ENCODE measurements at regions not wholly inside any gene's neighbourhood (a gene's known extent, or its start where the extent isn't known, plus 50 kb on each side); places are given as distances from the start of the nearest gene placed in this dataset.

DNA sequence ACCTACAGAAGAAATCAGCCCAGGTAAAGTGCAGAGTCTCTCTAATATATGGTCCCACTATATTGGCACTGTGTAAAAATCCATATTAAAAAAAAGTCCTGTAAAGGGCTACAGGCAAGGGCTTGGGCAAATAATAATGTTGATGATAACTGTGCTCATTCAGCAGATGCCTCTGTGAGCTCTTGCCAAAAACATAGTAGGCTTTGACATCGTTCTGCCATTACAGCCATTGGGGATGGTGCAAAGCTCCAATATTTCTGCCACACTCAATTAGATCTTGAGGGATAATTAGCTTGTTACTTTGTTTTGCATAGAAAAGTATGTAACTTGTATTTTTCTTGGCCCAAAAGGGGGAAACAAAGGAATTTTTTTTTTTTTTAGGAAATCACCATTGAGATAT is 645.5 kb upstream of the FAM241A start:
- ATAC-seq (ENCODE audit: low read depth in 2 of 2) (no peak), DNase-seq (no peak)
- Mint-ChIP-seq H3K36me3 (no peaks in the 10 kb centered on the region), H3K27me3 (no peaks in the 10 kb centered on the region), H3K9me3 (peaks cover 0 to 4% (median 1%) of the 10 kb centered on the region in 7 donors), H3K4me3 (no peak overlapping the region), H3K27ac (no peak overlapping the region), H3K4me1 (no peaks in the 10 kb centered on the region)

DNA sequence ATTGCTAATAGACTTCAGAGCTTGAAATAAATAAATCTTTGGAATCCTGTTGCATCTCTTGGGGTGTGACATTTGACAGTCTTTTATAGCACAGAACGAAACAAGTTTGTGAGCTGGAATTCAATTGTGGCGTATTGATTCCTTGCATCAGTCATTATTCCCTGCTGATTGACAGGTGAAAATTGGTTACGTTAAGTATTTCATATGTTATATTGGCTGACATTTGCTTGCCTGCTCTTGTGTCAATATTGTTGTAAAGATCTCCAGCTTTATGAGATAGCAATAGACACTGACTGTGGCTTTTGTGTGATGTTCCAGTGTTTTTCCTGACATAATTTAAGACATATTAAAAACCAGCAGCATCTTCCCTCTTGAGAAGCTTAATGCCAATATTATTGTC is 644.4 kb upstream of the FAM241A start:
- Mint-ChIP-seq H3K4me3 (no peak overlapping the region), H3K4me1 (no peaks in the 10 kb centered on the region), H3K9me3 (peaks cover 0 to 4% (median 1%) of the 10 kb centered on the region in 7 donors), H3K27me3 (no peaks in the 10 kb centered on the region), H3K27ac (no peak overlapping the region), H3K36me3 (no peaks in the 10 kb centered on the region)
- ATAC-seq (ENCODE audit: low read depth in 2 of 2) (no peak), DNase-seq (no peak)

DNA sequence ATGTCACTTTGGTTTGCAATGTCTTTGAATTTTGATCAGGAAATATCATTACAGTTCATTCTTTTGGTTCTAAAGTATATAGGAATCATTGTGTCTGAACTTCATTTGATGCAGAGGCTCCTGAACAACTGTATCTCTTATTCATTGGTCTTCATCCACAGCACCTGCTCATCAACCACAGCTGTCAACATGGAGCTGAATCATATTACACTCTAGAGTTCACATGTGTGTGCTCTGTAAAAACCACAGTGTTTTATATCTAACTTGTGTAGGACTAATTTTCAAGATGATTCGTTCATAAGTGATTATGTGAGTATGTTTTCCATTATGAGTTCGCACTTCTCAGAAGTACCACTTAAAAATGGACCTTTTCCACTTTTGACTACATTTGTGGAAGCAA is 643.3 kb upstream of the FAM241A start:
- H3K4me1 Mint-ChIP-seq: no peaks in the 10 kb centered on the region
- no peaks in the 10 kb centered on the region for H3K36me3 Mint-ChIP-seq
- H3K27ac Mint-ChIP-seq: no peak overlapping the region
- DNase-seq (no peak), ATAC-seq (ENCODE audit: low read depth in 2 of 2) (no peak)
- H3K4me3 Mint-ChIP-seq: no peak overlapping the region
- H3K9me3 Mint-ChIP-seq: peaks cover 0 to 4% (median 0%) of the 10 kb centered on the region in 7 donors
- H3K27me3 Mint-ChIP-seq: no peaks in the 10 kb centered on the region

DNA sequence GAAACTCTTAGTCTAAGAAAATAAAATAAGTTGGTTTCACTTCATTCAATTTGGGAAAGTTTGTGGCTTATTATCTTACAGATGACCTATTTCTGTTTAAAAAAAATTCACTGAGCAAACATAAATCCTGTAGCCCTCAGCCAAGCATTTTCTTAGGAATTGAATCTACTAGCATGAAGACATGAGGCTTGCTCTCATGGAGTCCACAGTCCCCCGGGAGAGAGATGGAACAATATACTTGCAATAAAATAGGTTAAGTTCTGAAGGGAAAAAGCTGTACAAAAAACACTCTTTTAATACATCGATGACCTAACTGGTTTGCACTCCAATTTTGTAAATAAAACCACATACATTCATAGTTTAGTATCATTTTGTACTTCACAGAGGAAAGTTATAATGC is 642.6 kb upstream of the FAM241A start:
- Mint-ChIP-seq H3K36me3 (no peaks in the 10 kb centered on the region), H3K27me3 (no peaks in the 10 kb centered on the region), H3K9me3 (peaks cover 0 to 4% (median 0%) of the 10 kb centered on the region in 7 donors), H3K4me1 (no peaks in the 10 kb centered on the region), H3K27ac (no peak overlapping the region), H3K4me3 (no peak overlapping the region)
- ATAC-seq (ENCODE audit: low read depth in 2 of 2) (no peak), DNase-seq (no peak)

DNA sequence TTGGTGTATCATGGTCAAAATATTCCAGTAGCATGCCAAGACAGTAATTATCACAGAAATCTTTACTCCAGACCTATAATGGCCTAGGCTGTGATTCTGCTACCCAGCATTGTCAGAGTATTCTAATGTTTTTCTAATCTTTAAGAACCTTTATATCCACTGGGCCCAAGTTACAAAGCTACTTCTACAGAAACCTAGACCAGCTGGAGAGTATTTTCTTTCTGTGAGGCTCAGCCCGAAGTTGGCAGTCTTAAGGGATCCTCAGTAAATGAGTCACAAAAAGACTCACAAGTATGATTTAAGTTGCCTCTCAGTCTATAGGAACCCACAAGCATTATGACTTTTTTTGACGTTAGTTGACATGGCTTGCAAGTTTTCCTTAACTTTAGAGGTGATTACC is 638.5 kb upstream of the FAM241A start:
- Mint-ChIP-seq H3K4me3 (no peak overlapping the region), H3K4me1 (no peaks in the 10 kb centered on the region), H3K27ac (no peak overlapping the region), H3K9me3 (peaks cover 0 to 4% (median 0%) of the 10 kb centered on the region in 7 donors), H3K27me3 (no peaks in the 10 kb centered on the region), H3K36me3 (no peaks in the 10 kb centered on the region)
- ATAC-seq (ENCODE audit: low read depth in 2 of 2) (no peak), DNase-seq (no peak)

DNA sequence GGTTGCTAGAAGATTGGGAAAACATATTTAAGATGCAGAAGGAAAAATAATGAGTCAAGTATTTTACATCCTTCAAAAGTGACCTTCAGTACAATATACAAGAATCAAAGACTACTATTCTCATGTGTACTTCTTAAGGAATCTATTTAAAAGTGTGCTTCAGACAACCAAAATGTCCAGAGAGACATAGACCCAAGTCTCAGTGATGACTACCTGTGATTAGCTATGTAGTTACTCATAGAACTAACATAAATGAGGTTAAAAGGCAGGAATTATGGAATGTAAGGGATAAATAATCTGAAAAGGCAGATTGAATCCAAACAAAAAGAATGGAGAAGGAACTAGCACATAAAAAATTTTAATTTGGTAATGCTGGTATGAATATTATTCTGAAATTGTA is 634.7 kb upstream of the FAM241A start:
- ATAC-seq (ENCODE audit: low read depth in 2 of 2) (no peak), DNase-seq (no peak)
- no peaks in the 10 kb centered on the region for H3K27me3 Mint-ChIP-seq
- H3K36me3 Mint-ChIP-seq: no peaks in the 10 kb centered on the region
- H3K4me3 Mint-ChIP-seq: no peak overlapping the region
- no peaks in the 10 kb centered on the region for H3K9me3 Mint-ChIP-seq
- H3K27ac Mint-ChIP-seq: no peak overlapping the region
- no peaks in the 10 kb centered on the region for H3K4me1 Mint-ChIP-seq

DNA sequence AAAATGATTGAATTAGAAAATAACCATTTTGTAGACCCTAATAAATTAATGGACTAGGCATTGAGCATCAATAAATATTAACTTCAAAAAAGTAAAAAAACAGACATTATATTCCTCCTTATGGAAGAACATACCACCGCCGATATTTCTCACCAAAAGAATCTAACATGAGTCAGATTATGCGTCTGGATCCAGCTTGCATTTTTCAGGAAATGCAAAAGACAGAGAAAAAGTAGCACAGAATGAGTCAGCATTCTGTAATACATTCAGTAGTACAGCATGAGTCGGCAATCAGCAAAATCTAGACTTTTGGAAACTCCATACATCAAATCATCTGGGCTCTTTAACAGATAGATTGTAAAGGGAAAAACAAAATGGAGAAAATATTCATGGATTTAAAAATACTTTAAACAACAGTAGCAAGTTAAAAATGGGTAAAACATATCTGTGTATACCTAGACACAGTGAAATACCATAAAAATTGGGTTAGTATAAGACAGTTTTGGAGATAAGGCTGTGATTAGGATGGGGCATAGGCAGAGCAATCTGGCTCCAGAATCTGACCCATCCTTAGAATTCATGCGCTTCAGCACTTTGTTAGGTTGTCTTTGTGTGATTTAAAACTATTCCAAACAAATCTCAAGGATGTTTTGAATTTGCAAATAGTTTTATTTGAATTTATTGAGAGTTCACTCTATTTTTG is 633.0 kb upstream of the FAM241A start:
- Mint-ChIP-seq H3K4me3 (no peak overlapping the region), H3K27me3 (no peaks in the 10 kb centered on the region), H3K9me3 (no peaks in the 10 kb centered on the region)

DNA sequence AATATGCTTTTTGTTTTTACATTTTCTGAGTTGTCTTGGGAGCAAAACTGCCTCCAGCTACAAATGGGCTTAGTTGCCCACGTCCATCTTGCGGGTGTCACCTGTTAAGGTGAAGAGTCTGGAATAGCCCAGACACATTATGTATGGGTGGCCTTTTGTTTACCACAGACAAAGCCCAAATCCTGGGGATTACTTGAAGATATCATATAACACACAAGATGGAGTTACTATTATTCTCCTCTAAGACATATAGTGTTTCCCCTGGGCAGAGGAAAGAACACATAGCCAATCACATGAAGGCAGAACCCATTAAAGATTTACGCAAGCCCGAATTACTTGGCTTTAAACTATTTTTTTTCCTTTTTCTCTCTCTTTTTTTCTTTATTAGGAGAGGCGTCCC is 625.6 kb upstream of the FAM241A start:
- Mint-ChIP-seq H3K4me3 (no peak overlapping the region), H3K9me3 (peaks cover 0 to 11% (median 0%) of the 10 kb centered on the region in 7 donors), H3K4me1 (no peaks in the 10 kb centered on the region), H3K36me3 (no peaks in the 10 kb centered on the region), H3K27ac (no peak overlapping the region), H3K27me3 (no peaks in the 10 kb centered on the region)
- no peak for ATAC-seq (ENCODE audit: low read depth in 2 of 2)
- DNase-seq: no peak

More for the DNA sequence above, 633.0 kb upstream of the FAM241A start:
- ATAC-seq (ENCODE audit: low read depth in 2 of 2) (no peak), DNase-seq (no peak)
- Mint-ChIP-seq H3K4me1 (no peaks in the 10 kb centered on the region), H3K27ac (no peak overlapping the region), H3K36me3 (no peaks in the 10 kb centered on the region)

DNA sequence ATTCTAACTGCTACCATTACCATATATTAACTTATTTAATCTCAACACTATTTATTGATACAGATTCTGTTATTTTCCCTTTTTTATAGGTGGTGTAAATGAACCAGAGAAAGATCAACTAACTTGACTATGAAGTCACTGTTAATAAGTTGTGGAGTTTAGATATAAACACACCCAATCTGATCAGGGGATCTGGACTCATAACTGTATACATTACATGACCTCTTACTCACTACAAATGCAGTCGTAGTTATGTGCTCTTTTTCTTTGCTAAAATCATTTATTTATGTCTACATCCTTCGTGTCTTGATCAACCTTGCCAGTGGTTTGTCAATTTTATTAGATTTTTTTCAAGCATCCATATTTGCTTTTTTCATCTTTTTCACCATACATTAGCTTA is 614.8 kb upstream of the FAM241A start:
- Mint-ChIP-seq H3K27ac (no peak overlapping the region), H3K4me3 (no peak overlapping the region), H3K4me1 (no peaks in the 10 kb centered on the region), H3K27me3 (peaks cover 0 to 4% (median 0%) of the 10 kb centered on the region in 3 donors), H3K36me3 (no peaks in the 10 kb centered on the region), H3K9me3 (peaks cover 0 to 16% (median 0%) of the 10 kb centered on the region in 7 donors)
- no peak for ATAC-seq (ENCODE audit: low read depth in 2 of 2)
- DNase-seq: no peak

DNA sequence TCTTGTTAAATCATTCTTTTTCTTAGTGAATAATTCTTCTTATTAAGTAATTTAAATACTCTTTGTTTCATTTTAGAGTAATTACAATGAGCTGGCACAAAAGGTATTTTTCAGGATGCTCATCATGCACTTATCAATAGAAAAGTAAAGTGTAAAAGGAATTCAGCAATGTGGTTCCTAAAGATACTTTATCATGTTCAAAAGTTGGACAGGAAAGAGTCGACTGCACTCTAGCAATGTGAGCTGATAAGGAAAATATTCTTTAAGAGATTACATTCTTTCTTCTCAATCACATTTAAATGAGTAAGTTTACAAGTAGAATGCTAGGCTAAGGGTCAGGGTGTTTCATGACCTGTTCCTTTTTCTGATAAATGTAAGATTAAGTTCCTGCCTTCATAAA is 609.5 kb upstream of the FAM241A start:
- peaks cover 0 to 2% (median 0%) of the 10 kb centered on the region in 7 donors for H3K9me3 Mint-ChIP-seq
- H3K27ac Mint-ChIP-seq: no peak overlapping the region
- no peaks in the 10 kb centered on the region for H3K36me3 Mint-ChIP-seq
- H3K4me3 Mint-ChIP-seq: no peak overlapping the region
- H3K27me3 Mint-ChIP-seq: peaks cover 0 to 4% (median 0%) of the 10 kb centered on the region in 3 donors
- ATAC-seq (ENCODE audit: low read depth in 2 of 2): no peak
- no peaks in the 10 kb centered on the region for H3K4me1 Mint-ChIP-seq
- no peak for DNase-seq

DNA sequence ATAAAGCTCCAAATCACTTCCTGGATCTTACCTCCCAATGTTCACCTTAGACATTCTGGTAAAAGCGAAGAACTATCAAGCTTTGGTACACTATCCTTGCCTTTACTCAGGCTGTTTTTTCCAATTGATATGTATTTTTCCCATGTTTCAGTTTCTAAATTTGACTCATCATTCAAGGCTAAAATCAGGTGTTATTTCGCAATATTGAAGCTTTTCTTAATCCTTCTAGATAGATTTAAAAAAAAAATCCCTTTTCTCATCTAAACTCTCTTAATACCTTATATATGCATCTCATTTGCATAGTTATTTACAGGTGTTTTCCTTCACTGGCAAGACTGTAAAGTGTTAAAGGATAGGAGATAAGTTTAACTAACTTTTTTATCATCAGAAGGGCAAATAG is 608.1 kb upstream of the FAM241A start:
- Mint-ChIP-seq H3K27me3 (peaks cover 0 to 4% (median 0%) of the 10 kb centered on the region in 3 donors), H3K4me3 (no peak overlapping the region), H3K9me3 (no peaks in the 10 kb centered on the region), H3K27ac (no peak overlapping the region), H3K36me3 (no peaks in the 10 kb centered on the region), H3K4me1 (no peaks in the 10 kb centered on the region)
- DNase-seq: no peak
- no peak for ATAC-seq (ENCODE audit: low read depth in 2 of 2)

DNA sequence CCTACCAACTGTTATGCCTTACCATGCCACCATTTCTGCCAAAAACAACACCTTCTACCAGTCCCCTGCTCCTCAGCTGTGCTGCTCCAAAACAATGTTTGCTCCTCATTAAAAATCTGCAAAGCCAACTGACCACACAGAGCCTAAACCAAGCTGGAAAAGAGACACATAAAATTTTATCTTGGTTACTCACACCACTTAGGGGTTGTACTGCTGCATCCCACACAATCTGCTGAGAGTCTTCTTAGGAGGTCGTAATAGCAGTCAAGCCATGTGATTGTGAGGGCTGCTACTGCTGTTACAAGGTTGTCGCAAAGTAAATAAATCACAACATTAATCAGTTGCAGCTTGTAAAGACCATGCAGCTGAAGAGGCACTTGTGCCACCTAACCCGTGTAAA is 607.4 kb upstream of the FAM241A start:
- Mint-ChIP-seq H3K9me3 (no peaks in the 10 kb centered on the region), H3K27me3 (peaks cover 0 to 4% (median 0%) of the 10 kb centered on the region in 3 donors), H3K4me3 (no peak overlapping the region), H3K27ac (no peak overlapping the region), H3K4me1 (no peaks in the 10 kb centered on the region), H3K36me3 (no peaks in the 10 kb centered on the region)
- ATAC-seq (ENCODE audit: low read depth in 2 of 2) (no peak), DNase-seq (no peak)

DNA sequence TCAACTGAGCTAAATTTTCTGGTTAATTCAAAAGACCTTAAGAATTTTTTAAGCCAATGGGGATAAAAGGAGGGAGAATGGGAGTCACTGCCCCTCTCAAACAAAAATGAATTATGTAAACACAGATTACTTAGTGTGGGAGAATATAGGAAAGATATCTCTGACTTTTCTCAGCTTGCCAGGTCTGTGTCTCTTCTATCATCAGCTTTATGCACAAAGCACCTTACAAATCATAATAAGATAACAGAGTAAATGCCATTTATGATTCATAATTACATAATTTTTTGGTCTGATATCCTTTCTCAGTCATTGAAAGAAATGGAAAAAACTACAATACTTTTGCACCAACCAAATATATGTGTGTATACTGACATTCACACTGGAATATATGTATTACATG is 604.6 kb upstream of the FAM241A start:
- no peaks in the 10 kb centered on the region for H3K4me1 Mint-ChIP-seq
- H3K36me3 Mint-ChIP-seq: no peaks in the 10 kb centered on the region
- H3K9me3 Mint-ChIP-seq: peaks cover 0 to 2% (median 0%) of the 10 kb centered on the region in 7 donors
- DNase-seq (no peak), ATAC-seq (ENCODE audit: low read depth in 2 of 2) (no peak)
- no peak overlapping the region for H3K4me3 Mint-ChIP-seq
- no peaks in the 10 kb centered on the region for H3K27me3 Mint-ChIP-seq
- no peak overlapping the region for H3K27ac Mint-ChIP-seq

DNA sequence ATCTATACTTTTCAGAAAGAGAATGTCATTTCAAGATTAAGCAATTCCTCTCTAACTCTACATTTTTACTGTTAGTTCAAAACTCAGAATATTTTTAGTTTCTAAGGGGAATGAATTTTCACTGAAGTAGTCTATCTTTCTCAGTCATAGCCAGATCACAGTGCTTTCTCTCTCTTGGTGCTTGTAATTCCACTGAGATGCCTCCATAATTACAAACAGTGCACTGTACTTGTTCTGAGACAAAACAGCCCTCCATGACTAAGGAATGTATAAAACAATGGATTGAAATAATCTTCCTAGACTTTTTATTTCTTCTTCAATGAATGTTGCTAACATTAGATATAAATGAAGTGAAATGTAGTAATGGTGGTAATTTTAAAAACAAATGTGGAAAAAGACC is 603.2 kb upstream of the FAM241A start:
- Mint-ChIP-seq H3K36me3 (no peaks in the 10 kb centered on the region), H3K4me3 (no peak overlapping the region), H3K27ac (no peak overlapping the region), H3K27me3 (no peaks in the 10 kb centered on the region), H3K9me3 (peaks cover 0 to 2% (median 0%) of the 10 kb centered on the region in 7 donors), H3K4me1 (no peaks in the 10 kb centered on the region)
- DNase-seq (no peak), ATAC-seq (ENCODE audit: low read depth in 2 of 2) (no peak)

DNA sequence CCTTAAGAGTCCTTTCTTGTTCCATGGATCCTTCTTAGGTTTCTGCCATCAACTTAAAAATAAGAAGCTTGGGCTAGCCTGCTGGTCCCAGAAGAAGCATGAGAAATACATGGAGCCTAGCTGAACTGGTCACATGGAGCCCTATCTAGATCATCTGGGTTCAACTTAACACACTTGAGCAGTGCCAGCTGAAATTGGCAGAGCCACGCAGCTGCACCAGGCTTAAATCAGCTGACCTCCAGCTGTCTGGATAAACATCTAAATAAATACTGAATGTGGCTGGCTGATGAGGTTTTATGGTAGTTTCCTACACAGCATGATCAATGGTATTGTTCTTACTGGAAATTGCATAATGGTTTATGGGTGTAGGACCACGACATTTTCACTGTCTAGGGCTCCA is 598.4 kb upstream of the FAM241A start:
- no peaks in the 10 kb centered on the region for H3K36me3 Mint-ChIP-seq
- DNase-seq (no peak), ATAC-seq (ENCODE audit: low read depth in 2 of 2) (no peak)
- H3K27me3 Mint-ChIP-seq: no peaks in the 10 kb centered on the region
- no peaks in the 10 kb centered on the region for H3K4me1 Mint-ChIP-seq
- peaks cover 0 to 3% (median 2%) of the 10 kb centered on the region in 7 donors for H3K9me3 Mint-ChIP-seq
- H3K27ac Mint-ChIP-seq: no peak overlapping the region
- H3K4me3 Mint-ChIP-seq: no peak overlapping the region

Measured in naive B cell (primary cell).